ENCODE measurements at regions not wholly inside any gene's neighbourhood (a gene's known extent, or its start where the extent isn't known, plus 50 kb on each side); places are given as distances from the start of the nearest gene placed in this dataset.
A peak's percentile ranks its signal among the peaks of the same experiment; 100 is the strongest.

DNA sequence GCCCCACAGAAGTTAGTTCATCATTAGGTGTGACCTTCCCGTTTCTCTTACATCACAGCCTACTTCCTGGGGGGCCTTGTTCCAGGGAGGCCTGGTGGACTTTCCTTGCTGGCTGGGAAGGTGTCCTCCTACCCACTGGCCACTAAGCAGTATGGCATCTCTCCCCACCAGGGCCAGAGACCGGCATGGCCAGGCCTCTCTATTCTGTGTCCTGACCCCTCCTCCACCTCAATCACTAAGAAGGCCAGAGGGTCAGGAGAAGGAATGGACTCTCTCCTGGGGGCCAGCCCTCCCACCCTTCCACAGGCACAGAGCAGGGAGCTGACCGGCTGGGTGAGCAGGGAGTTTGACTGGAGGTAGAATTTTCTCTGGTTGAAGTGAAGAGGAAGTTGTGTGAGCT is 81.9 kb downstream of the PJA1 start:
- no peak for DNase-seq

DNA sequence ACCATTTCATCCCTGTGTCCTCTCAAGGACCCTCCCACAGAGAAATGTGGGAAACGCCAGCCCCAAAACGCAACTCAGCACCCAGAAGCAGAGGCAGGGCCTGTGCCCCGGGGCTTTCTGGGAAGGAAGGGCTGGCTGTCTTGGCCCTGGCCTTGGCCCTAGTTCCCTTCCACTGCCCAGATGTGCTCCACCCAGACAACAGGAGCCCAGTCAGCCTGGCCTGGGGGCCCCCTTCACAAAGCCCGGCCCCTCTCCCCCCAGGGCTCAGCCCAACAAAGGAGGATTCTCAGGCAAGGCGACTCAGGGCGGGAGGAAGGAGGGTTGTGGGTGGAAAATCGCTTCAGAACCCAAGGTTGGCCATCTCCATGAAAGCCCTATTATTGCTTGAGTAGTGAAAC is 82.5 kb downstream of the PJA1 start:
- DNase-seq: no peak

DNA sequence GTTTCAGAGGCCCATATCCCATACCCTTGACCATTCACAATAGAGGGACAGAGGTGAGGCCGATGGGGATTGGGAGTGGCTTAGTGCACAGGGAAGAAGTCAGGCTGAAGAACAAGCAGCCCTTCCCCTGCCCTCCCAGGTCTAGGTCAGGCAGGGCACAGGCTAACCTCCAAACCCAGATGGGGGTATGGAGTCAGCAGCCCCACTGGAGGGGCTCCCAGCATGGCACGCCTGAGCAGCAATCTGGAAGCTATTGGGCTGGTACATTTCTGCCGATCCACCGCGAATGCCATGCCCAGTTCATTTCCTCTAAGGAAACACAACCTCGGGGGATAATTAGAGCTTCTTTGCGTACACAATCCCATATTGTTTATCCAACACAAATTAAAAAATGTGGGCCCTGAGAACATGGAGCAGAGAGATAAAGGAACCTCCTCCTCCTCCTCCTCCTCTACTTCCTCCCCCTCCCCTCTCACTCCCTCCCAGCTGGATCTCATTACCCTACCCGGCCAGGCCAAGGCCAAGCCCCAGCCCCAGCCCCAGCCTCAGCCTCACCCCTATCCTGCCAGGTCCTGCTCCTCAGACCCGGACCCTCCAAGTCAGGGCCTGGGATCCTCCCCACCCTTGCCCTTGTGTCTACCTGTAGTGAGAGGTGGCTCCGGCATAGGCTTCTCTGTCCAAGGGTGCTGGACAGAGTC is 83.0 kb downstream of the PJA1 start:
- DNase-seq: no peak

DNA sequence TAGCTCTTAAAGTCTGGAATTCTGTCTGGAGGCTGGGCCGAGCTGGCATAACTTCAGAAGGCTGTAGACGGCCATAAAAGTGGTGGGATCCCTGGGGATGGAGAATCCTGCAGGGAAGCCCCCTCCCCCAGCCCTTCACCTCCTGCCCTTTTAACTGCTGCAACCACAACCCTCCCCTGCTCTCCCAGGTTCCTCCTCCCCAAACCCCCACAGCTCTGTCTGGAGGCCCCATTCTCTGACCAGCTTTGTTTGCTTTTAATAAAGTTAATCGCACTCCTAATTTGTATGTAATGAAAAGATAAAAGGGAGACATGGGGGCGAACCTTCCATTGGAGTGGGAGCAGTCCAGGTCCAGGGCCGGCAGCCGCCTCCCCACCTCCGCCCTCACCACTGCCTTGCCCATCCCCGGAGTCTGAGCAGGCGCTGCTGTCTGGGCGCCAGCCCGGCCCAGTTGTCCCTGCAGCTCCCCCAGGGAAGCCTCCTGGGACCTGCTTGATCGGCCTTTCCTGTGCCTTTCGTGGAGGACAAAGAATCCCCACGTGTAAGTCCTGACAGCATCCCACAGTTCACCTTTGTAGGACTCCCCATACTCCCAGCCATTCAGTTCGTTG is 84.3 kb downstream of the PJA1 start:
- DNase-seq: no peak

DNA sequence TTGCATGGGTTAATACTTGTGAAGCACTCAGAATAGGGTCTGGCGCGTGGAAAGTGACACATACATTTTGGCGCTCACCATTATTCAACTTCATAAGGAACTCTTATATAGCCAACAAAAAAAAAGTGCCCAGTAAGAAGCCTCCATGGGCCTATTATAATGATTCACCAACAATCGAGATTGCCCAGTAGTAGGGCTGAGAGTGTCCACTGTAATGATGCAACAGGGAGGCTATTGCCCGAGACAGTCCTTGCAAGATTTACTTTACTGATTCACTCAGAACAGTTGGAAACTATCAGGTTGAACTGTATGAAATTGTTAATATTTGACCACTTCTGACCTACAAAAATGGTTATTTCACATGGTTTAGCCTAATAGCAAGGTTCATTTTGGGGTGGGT is 86.0 kb downstream of the PJA1 start:
- no peak for DNase-seq

DNA sequence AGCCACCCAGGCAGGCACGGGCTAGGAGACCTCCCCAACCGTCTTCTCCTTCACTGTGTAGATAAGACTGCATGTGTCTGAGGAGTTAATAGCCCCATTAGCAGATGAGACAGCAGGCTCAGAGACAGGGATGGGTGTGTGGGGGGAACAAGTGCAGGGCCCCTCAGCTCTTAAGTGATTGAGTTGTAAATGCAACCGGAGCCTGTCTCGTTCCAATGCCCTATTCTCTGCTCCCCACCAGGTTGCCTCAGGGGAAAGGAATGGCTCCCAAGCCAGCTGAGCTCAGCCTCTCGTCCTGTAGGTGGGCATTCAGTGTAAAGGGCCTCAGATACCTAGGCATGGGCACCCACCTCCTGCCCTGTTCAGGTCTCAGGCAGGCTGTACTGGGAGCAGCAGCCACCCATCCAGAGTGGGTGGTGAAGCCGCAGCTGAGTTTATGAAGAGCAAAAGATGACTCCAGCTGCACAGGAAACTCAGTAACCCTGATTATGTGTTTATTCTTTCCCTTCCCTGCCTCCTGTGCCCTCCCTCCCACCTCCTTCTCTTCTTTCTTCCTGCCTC is 87.3 kb downstream of the PJA1 start:
- DNase-seq: no peak

DNA sequence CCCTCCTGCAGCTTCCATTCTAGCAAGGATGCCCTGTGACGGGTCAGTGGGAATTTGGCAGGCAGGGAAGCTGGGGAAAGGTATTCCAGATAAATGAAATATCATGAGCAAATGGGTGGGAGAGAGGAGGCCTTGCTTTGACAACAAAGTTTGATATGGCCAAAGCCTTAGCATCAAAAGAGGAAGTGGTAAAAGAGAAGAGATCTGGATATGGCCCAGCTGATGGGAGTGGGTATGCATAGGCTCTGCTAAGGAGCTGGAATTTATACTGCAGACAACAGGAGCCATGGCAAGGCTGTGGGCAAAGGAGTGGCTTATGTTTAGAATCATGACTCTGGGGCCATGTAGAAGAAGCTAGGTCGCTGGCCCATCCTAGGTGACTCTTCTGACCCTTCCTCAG is 89.2 kb downstream of the PJA1 start:
- DNase-seq: no peak

DNA sequence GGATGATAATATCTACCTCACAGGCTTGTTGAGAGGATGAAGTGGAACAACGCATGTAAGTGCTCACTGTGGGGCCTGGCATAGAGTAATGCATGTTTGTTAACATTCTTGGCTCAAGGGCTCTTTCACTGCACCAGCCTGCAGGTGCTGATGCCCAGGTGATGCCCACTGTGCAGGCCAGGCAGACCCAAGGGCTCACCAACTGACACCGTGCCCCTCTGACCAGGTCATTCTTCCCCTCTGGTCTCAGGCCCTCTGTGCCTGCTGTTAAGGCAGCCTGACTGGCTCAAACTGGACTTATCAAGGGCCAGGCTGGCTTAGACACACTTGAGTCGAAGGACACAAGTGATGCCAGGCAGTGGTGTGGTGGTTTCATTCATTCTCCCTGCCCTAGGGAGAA is 90.5 kb downstream of the PJA1 start:
- no peak for DNase-seq

DNA sequence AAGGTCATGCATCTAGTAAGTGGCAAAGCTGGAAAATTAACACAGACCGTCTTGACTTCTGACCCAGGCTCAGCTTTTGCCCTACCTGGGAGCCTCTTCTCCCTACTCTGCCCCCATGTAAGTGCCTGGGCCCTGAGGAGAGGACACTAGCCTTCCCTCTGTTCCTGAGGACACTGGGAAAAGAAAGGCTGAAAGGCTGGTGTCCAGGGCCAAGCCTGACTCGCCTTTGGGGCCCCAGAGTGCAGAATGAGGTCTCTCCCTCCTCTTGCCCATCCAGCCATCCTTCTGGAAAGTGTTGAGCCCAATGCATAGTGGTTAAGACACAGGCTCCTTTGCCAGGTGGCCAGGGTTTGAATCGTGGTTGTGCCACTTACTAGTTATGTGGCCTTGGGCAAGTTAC is 91.5 kb downstream of the PJA1 start:
- DNase-seq: no peak

DNA sequence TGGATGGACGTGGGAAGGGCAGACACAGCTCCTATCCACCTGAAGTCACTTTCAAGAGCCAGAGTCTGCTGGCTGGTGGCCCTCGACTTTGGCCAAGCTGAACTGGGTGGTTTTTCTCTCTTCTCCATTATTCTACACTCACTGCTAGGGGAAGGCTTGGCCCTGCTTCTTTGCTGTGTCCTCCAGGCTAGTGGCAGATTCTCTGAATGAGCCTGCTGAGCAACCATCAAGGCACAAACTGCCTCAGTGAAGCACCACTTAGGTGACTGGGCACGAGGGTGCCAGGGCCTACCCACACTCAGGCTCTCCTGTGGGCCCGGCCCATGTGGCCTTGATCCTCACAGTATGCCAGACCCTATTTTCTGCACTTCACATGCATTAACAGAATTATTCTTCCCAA is 92.0 kb downstream of the PJA1 start:
- DNase-seq: no peak

DNA sequence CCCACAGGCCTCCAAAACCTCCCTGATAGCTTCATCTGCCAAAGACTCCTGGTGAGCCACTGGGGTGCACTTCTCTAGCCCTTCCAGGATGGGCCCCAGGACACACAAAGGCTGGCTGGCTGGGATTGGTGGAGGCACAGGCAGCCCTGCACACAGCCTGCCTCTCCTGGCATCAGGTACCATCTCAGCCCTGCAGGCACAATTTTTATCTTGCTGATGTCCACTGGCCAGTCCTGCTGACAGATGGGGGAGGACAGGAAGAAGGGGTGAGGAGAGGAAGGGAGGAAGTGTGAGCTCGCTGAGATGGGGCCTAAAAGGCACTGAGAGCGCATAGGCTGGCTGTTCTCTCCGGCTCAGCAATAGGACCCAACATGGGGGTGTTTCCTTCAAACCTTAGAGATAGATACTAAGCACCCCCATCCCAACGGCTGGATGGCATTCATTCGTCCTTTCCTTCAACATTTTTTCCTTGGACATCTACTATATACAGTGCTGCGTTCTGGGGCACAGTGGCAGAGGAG is 92.7 kb downstream of the PJA1 start:
- DNase-seq: no peak

DNA sequence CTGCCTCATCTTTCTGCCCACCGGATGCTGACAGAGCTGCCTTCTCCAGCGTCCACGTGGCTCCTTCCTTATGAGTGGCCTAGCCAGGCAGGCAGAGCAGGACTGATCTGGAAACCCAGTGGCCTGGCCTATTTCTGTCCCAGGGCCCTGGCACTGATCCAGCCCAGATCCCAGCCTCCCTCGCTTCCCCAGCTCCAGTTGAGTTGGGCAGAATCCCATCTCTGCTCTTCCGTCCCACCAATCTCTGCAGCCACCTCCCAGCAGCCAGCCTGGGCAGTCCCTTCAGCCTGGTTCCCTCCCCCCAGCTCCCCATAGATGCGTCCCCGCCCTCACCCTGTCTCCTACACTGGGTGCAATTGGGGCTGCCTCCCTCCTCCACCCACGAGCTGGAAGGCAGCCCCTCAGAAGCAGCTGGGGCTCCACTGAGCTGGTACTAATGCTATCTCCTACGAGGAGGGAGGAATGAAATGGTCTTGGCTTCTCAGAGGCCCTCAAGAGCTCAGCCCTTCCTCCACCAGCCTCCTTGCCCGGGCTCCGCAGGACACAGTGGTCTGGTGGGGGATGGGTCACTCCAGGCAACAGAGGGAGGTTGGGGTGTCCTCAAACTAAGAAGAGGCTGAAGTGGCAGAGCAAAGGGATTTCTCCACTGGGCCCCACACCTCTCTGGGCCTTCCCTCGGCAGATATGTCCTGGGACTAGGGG is 94.2 kb downstream of the PJA1 start:
- DNase-seq: no peak

DNA sequence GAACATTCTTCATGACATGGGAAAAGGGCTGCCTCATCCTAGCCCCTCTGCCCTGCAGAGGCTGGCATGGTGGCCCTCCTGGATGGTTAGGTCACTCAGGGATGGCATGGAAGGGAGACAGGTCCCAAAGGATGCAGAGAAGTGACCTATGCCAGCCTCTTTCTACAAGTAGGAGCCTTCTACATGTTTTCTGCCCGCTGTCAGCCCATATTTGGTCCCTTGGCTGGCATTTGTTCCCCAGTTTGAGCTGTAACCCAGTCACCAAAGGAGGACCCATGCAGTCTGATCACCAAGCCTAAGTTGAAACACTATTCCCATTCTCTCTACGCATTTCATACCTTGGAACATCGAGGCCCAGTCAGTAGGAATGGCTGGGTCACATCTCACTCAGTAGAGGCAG is 95.4 kb downstream of the PJA1 start:
- DNase-seq: no peak

DNA sequence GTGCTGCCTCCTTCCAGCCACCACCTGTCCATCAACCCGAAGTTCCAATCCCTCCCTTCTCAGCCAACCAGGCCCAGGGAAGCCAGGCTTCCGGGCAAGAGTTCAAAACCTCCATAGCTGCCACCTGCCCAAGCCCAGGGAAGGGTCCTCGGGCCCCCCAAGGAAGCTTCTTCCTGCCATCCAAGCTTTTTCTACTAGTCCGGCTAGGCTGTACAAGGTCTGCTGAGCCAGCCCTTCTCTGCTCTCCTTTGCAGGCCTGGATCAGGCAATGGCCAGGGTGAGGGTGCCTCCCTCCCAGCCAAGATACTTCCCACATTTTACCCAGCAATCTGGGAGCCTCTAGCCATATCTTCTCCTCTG is 96.2 kb downstream of the PJA1 start:
- DNase-seq: no peak

DNA sequence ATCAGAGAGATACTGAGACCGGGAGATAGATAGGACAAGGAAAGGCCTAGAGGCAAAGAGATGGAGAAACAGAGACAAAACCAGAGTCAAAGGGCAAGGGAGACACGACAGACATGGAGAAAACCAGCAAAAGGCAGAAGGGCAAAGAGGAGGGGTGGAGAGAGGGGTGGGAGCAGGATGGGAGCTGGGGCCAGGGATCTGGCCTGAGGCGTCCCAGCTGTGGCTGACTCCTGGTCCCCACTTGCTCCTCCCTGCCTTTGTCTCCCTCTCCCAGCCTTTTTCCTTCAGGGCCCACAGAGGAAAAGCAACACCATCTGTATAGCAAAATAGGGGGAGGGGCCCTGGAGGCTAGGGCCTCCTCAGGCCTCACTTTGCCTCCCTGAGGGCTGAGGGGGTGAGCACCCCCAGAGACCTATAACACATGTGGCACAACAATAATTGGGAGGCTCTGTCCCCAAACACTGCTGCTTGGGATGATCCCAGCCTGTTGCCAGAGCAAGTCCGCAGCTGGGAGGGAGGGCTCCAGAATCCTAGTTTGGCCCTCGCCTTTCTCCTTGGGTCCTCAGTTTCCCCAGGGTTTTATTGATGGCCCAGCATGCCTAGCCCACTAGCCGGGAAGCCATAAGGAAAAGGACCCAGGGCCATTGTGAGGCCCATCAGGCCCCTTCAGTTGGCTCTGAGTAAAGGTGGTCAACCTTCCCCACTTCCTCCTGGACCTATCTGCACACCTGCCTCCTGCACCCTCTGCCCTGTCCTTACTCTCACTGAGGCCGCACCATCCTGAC is 96.8 kb downstream of the PJA1 start:
- DNase-seq: no peak

DNA sequence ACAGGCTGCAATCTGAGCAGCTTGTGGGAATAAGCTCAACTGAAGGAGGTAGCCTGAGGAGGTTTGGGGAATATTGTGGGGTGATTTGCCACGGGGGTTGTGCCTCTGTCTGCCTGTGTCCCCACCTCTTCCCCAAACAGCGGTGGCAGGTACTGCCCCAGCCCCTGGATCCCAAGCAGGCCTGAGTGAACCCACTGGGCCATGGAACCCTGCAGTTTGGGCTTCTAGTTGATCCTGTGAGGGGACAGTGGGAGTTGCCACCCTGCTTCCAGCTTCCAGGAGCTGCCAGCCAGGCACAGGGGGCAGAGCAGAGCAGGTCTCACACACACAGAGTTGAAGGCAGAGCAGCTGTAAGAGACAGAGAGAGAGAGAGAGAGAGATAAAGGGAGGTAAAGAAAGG is 97.4 kb downstream of the PJA1 start:
- no peak for DNase-seq

DNA sequence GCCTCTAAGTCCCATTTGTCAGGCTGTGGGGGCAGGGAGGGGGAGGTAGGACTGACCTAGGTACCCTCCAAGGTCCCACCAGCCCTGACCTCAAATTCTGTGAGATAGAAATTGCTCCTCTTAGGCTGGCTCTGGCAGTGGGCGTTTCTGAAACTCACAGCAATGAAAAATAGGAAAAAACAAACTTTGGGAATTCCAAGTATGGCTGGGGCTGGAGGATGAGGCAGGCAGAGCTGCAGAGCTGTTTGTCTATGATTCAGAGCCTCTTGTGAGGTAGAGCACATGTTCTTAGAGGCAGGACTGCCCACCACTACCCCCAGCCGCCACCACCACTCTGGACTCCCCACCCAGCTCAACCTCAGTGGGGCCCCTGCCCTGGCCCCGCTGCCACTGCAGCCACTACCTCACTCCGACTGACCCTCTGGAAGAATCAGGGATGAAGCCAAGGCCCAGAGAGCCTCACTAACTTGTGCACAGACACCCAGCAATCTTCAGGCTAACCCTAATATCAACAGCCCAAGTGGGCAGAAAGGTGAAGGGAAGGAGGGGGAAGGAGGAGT is 98.2 kb downstream of the PJA1 start:
- DNase-seq: peak; percentile 52

DNA sequence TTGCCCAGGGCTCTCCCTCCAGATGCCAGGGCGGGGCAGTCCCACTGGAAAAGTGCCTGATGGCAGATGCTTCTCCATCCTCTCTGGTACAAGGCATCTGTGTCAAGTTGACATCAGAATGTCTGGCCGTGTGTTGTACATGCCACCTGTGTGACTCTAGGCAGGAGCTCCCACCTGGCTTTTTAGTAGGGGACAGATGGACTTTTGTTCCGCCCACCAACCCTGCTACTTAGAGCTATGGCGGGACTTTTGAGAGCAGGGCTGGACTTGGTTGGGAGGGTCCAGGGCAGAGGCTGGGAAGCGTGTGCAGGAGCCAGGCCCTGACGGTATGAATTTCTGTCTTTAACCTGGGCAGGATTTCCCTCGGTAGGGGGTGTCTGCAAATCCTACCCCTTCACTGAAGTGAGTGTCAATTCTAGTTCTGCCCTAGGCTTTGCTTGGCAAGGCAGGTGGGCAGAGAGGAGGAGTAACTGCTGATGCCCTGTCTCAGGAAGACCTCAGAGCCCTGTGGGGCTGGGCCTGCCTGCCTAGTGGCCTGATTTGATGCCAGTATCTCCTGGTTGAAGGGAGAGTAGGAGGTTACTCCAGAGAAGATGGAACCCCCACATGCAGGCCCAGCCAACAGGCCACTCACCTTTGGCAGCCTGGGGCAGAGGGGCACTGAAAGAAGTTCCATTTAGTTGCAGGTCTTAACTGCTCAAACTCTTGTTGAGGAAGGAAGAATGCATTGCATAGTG is 99.1 kb downstream of the PJA1 start:
- DNase-seq: no peak

DNA sequence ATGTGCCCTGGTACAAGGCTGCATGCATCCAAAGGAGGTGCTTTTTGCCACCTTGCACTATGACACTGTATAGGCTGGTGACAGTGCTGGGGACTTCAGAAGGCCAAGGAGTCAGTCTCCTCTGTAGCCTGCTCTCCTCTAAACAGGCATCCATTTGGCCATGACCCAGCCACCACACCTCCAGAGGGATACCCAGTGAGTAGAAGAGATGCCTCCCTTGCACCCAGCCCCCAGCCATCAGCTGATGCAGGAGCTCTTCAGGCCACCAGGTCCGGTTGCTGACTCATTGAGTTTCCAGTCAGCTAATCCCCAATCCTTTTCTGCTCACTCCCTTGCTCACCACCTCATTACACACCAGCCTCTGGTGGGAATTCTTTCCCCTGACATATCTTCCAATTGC is 99.8 kb downstream of the PJA1 start:
- DNase-seq: peak; percentile 51

DNA sequence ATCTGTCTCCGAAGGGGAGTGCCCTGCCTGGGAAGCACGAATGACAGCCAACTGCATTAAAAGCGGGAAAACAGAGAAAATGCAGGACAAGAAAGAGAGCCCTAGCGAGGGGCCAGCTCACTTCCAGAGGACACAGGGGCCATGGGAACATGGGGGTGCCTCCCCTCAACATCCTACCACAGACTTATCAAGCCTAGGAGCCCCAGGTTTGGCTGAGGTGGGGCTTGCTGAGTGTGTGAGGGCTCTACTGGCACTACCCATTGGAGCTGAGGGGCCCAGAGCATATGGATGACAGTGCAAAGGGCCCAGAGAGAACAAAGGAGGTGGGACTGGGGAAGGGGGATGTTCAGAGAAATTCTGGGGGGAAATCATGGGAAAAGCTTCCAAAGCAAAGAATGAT is 101.8 kb downstream of the PJA1 start:
- DNase-seq: no peak

DNA sequence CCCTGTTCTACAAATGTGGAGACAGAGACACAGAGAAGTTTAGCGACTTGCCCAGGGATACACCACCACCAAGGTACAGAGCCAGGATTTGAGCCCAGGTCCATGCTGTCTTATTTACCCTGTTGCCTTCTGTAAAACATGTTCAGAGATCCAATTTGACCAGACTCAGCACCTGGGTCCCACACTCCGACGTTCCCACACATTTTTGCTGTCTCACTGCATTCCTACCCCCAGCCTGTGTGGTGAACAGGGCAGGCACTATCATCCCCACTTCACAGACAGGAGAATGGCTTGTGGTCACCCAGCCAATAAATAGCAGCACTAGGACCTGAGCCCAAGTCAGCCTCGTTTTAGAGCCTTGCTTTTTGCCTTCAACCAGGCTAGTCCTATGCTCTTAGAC is 102.8 kb downstream of the PJA1 start:
- no peak for DNase-seq
